ENCODE measurements at regions not wholly inside any gene's neighbourhood (a gene's known extent, or its start where the extent isn't known, plus 50 kb on each side); places are given as distances from the start of the nearest gene placed in this dataset.
"Not testable (repeated sequence)": the region's sequence is repeated elsewhere in the genome, so short reads cannot be mapped to it uniquely, and the experiment has no call there.

DNA sequence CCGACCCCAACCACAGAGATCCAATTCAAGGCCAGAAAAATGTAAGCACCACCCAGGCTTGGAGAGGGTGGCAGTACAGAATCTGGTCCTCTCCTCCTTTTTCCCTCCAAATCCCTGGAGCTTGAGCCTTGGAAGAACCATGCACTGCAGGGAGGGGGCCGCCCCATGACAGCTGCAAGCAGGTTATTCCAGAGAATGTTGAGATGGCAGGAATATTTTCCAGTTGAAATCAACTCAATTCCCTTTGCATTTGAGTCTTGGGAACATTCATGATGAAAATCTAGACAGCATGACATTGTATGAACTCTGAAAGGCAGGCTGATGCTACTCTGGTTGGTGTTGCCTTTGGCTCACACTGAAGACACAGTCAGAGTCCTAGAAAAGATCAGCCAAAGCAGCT is 386.6 kb upstream of the FGF16 start:
- no peak overlapping the region for H3K4me3 ChIP-seq (replicated peaks in 1 of 2; ENCODE audit: low read depth in 2 of 2, low read length in 2 of 2)
- TF ChIP-seq, protein P1, sequence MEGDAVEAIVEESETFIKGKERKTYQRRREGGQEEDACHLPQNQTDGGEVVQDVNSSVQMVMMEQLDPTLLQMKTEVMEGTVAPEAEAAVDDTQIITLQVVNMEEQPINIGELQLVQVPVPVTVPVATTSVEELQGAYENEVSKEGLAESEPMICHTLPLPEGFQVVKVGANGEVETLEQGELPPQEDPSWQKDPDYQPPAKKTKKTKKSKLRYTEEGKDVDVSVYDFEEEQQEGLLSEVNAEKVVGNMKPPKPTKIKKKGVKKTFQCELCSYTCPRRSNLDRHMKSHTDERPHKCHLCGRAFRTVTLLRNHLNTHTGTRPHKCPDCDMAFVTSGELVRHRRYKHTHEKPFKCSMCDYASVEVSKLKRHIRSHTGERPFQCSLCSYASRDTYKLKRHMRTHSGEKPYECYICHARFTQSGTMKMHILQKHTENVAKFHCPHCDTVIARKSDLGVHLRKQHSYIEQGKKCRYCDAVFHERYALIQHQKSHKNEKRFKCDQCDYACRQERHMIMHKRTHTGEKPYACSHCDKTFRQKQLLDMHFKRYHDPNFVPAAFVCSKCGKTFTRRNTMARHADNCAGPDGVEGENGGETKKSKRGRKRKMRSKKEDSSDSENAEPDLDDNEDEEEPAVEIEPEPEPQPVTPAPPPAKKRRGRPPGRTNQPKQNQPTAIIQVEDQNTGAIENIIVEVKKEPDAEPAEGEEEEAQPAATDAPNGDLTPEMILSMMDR (IDR thresholded peaks at IDR 0.05; ENCODE audit: low read depth, low read length), result no peak
- no peak for DNase-seq (ENCODE audit: low read depth in 2 of 2)

DNA sequence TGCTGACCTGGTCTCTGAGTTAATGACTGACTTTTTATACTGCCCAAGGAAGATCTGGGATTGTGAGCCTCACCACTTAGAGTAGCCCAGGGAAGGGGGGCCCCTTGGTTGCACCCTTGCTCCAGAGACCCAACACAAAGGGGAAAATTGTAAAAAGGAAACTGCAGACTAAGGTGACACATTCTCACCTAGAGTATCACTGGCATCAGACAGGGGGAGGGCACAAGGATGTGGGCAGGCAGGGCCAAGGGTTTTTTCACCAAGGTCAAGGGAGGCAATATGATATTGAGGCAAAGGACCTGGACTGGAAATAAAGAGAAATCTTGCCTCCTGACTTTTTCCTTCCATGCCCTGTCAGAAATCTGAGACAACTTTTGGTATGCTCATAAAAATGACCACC is 386.2 kb upstream of the FGF16 start:
- TF ChIP-seq, protein P1 (IDR thresholded peaks at IDR 0.05; ENCODE audit: low read depth, low read length), result no peak
- H3K4me3 ChIP-seq (replicated peaks in 1 of 2; ENCODE audit: low read depth in 2 of 2, low read length in 2 of 2), result no peak overlapping the region
- DNase-seq (ENCODE audit: low read depth in 2 of 2), result no peak

DNA sequence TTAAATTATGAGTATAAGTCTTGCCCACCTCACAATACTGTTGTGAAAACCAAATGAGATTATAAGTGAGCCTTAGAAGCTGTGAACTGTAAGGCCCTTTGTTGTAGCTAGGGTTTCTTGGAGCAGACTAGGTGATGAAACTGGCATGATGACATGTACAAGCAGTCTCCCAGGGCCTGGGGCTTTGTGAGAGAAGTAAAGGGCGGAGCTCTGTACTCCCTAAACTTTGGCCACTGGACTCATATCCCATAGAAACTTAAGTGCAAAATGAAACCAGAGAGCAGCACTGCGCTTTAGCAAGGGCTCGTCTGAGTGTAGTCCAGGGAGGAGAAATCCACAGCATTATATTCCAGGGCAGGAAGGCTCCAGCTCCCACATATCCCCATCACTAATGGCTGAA is 385.6 kb upstream of the FGF16 start:
- TF ChIP-seq, protein P1 (IDR thresholded peaks at IDR 0.05; ENCODE audit: low read depth, low read length), result no peak
- DNase-seq (ENCODE audit: low read depth in 2 of 2), result no peak
- no peak overlapping the region for H3K4me3 ChIP-seq (replicated peaks in 1 of 2; ENCODE audit: low read depth in 2 of 2, low read length in 2 of 2)

DNA sequence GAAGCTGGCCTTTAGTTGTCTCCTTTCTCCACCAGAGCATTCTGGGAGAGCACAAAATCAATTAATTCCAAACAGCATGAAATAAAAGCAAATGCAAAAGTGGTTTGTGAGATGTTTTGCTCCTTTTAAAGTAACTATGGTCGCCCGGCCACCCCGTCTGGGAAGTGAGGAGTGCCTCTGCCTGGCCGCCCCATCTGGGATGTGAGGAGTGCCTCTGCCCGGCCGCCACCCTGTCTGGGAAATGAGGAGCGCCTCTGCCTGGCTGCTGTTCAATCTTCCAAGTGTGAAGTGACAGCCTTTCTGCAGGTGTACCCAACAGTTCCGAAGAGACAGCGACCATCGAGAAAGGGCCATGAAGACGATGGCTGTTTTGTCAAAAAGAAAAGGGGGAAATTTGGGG is 381.3 kb upstream of the FGF16 start:
- DNase-seq (ENCODE audit: low read depth in 2 of 2), result no peak
- no peak overlapping the region for H3K4me3 ChIP-seq (replicated peaks in 1 of 2; ENCODE audit: low read depth in 2 of 2, low read length in 2 of 2)
- TF ChIP-seq, protein P1 (IDR thresholded peaks at IDR 0.05; ENCODE audit: low read depth, low read length), result no peak

DNA sequence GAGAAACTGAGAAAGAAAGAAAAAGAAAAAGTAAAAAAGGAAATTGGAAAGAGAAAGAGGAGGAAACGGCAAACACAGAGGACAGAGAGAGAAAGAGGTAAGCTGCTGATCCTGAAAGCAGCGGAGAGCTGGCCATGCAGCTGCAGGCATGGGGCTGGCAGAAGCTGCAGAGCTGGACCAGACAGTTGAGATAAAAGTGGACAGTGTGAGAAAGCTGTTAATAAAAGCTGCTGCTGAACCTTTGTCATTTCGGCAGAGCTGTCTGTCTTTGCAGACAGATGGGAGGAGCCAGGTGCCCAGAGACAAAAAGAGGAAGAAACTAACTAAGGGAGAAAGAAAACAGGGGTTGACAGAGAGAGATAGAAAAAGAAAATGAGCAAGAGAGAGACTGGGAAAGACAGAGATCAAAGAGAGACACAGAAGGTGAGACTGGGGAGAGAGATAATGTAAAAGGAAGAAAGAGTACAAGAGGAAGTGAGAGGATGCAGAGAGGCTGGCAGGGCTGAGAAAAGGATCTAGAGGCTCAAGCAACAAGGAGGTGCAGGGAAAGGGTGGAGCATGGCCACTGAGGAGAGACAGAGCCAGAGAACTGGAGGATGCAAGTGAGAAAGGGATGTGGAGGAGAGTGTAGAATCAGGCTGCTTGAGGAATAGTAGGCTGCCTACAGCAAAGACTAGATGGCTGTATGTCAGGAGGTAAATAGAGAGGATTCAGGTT is 376.8 kb upstream of the FGF16 start:
- TF ChIP-seq, protein P1 (IDR thresholded peaks at IDR 0.05; ENCODE audit: low read depth, low read length), result no peak
- DNase-seq (ENCODE audit: low read depth in 2 of 2), result no peak
- H3K4me3 ChIP-seq (replicated peaks in 1 of 2; ENCODE audit: low read depth in 2 of 2, low read length in 2 of 2), result no peak overlapping the region

DNA sequence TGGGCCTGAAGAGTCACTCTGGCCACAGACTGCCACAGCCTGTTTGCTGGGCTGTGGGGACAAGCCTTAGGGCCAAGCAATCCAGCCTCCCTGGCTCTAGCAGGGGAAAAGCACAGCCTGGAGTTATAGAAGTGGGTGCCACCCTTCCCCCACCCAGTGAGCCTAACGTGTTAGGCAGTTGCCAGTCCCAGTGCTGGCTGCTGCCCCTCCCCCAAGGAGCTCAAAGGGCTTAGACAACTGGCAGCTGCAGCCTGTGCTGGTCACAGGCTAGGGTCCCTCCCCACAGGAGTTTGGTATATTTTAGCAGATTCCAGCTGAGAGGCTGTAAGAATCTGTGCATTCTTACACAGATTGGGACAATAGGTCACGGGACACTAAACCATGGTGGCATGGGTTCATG is 370.3 kb upstream of the FGF16 start:
- TF ChIP-seq, protein P1 (IDR thresholded peaks at IDR 0.05; ENCODE audit: low read depth, low read length), result no peak
- no peak for DNase-seq (ENCODE audit: low read depth in 2 of 2)

DNA sequence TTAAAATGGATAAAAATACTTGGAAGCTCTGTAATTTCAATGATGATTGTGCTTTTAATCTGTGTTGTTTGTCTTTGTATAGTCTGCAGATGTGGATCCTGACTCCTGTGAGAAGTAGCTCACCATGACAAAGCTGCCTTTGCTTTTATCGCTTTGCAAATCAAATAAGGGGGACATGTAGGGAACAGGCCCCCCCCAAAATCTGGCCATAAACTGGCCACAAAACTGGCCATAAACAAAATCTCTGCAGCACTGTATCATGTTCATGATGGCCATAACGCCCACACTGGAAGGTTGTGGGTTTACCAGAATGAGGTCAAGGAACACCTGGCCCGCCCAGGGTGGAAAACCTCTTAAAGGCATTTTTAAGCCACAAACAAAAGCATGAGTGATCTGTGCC is 366.0 kb upstream of the FGF16 start:
- H3K4me3 ChIP-seq (replicated peaks in 1 of 2; ENCODE audit: low read depth in 2 of 2, low read length in 2 of 2); DNase-seq (ENCODE audit: low read depth in 2 of 2): not testable (repeated sequence)

More for the DNA sequence above, 370.3 kb upstream of the FGF16 start:
- no peak overlapping the region for H3K4me3 ChIP-seq (replicated peaks in 1 of 2; ENCODE audit: low read depth in 2 of 2, low read length in 2 of 2)

Data from cardiac fibroblast (primary cell).